K562 (cell line): ENCODE measurements at regions not wholly inside any gene's neighbourhood (a gene's known extent, or its start where the extent isn't known, plus 50 kb on each side); places are given as distances from the start of the nearest gene placed in this dataset.

ENCODE experiments used
- ATAC-seq: fragments of 200-7000 bp; cut with Tn5 transposase; 3 replicates; pipeline ENCODE4 v1.9.1; 2020; ENCODE audit warnings: moderate library complexity
- BruUV-seq: library from RNA; stranded (reverse); fragments of 400-500 nt; replicated peaks from 2 replicates; lab custom pipeline; 2021; lab: Mats Ljungman, UMichigan
- CTCF ChIA-PET: fragments of 300-600 bp; formaldehyde crosslinking; extraction: SDS; loops from one replicate; lab custom pipeline; 2021; ENCODE audit warnings: low intra/inter-chr PET ratio; lab: Yijun Ruan, JAX
- POLR2A ChIA-PET: fragments of 300-600, 350-650 bp; sonication (Branson Sonifier 250); formaldehyde crosslinking; extraction: SDS; loops from one replicate; lab custom pipeline; 2021; ENCODE audit warnings: antibody characterized with exemption, inconsistent platforms; lab: Yijun Ruan, JAX
- DNase-seq, 4 experiments: peaks; one replicate each; pipeline versions ENCODE4 v3.0.0 to v3.0.0-alpha.2; 2011 to 2018; ENCODE audit warnings: low spot score in 3 of 4, mixed read lengths in 3 of 4; ENCODE audit errors: extremely low read depth in 1 of 4
- FAIRE-seq: peaks from 2 replicates; lab custom pipeline; 2011; peaks lifted over from hg19 to GRCh38; lab: Jason Lieb, UNC
- H2AFZ ChIP-seq: 2 replicates; pipeline ENCODE4 v1.6.0; 2011; ENCODE audit warnings: low read depth, low read length, control low read depth, inconsistent platforms
- H3K27ac ChIP-seq: fragments of 200-600 bp; 3 replicates; pipeline ENCODE4 v1.8.0; 2011; ENCODE audit warnings: low read depth, mild to moderate bottlenecking, control low read depth, inconsistent platforms, low read length, moderate library complexity, mixed read lengths; ENCODE audit errors: extremely low read depth
- H3K27me3 ChIP-seq, 2 experiments: fragments of 300-600 bp in 1 of 2; 2 replicates in 1 of 2; 3 replicates in 1 of 2; pipeline versions ENCODE4 v1.6.0 to v1.8.0; 2011; ENCODE audit warnings: inconsistent platforms in 2 of 2, low read length in 2 of 2, mild to moderate bottlenecking in 1 of 2, mixed read lengths in 1 of 2, moderate library complexity in 1 of 2; ENCODE audit not compliant: control insufficient read depth in 2 of 2, insufficient read depth in 2 of 2
- H3K36me3 ChIP-seq: fragments of 300-600 bp; 3 replicates; pipeline ENCODE4 v1.8.0; 2011; ENCODE audit warnings: mild to moderate bottlenecking, low read length, inconsistent platforms; ENCODE audit not compliant: control insufficient read depth, insufficient read depth
- H3K4me1 ChIP-seq, 2 experiments: fragments of 200-600 bp in 1 of 2; replicated peaks in 1 of 2; 2 replicates in 1 of 2; 3 replicates in 1 of 2; pipeline versions ENCODE4 v1.5.1 to v1.8.0; 2011; ENCODE audit warnings: inconsistent platforms in 2 of 2, low read length in 2 of 2, mild to moderate bottlenecking in 1 of 2, mixed read lengths in 1 of 2, moderate library complexity in 1 of 2; ENCODE audit not compliant: control insufficient read depth in 2 of 2, insufficient read depth in 2 of 2
- H3K4me2 ChIP-seq: 2 replicates; pipeline ENCODE4 v1.6.1; 2011; ENCODE audit warnings: low read length, control low read depth, inconsistent platforms, mixed read lengths; ENCODE audit not compliant: insufficient read depth
- H3K4me3 ChIP-seq: fragments of 200-600 bp; sonication (generic), shearing (Covaris generic); 2 replicates; pipeline ENCODE4 v1.5.1; 2016; ENCODE audit warnings: control low read depth, inconsistent platforms
- H3K79me2 ChIP-seq: fragments of 200-600 bp; 3 replicates; pipeline ENCODE4 v1.8.0; 2011; ENCODE audit warnings: low read length, inconsistent platforms; ENCODE audit not compliant: control insufficient read depth, insufficient read depth
- H3K9ac ChIP-seq, 2 experiments: 2 replicates each; pipeline versions ENCODE4 v1.6.0 to v1.6.1; 2011; ENCODE audit warnings: low read depth in 2 of 2, low read length in 2 of 2, control low read depth in 1 of 2, inconsistent platforms in 1 of 2, mild to moderate bottlenecking in 1 of 2, mixed read lengths in 1 of 2; ENCODE audit not compliant: insufficient read depth in 1 of 2
- H3K9me1 ChIP-seq: one replicate; pipeline ENCODE4 v1.6.0; 2011; ENCODE audit warnings: inconsistent platforms, mild to moderate bottlenecking, low read length, moderate library complexity; ENCODE audit not compliant: control insufficient read depth, insufficient read depth
- H3K9me3 ChIP-seq: replicated peaks from 2 replicates; pipeline ENCODE4 v1.5.1; 2011; ENCODE audit warnings: low read depth, low read length, inconsistent platforms; ENCODE audit not compliant: control insufficient read depth, insufficient read depth
- H4K20me1 ChIP-seq: replicated peaks from 2 replicates; pipeline ENCODE4 v1.6.1; 2011; ENCODE audit warnings: low read length, inconsistent platforms, mixed read lengths; ENCODE audit not compliant: control insufficient read depth, insufficient read depth
- ARID2 ChIP-seq: fragments of 450-650 bp; IDR thresholded peaks from 2 replicates; pipeline ENCODE4 v1.6.1; 2017; ENCODE audit warnings: antibody characterized with exemption, mild to moderate bottlenecking
- FOXA1 ChIP-seq: fragments of 450-650 bp; IDR thresholded peaks from 2 replicates; pipeline ENCODE4 v1.6.1; 2016; ENCODE audit warnings: mild to moderate bottlenecking, borderline replicate concordance
- GTF3C2 ChIP-seq: IDR thresholded peaks from 3 replicates; pipeline ENCODE4 v1.6.1; 2011; ENCODE audit warnings: borderline replicate concordance, mild to moderate bottlenecking, moderate library complexity; ENCODE audit not compliant: insufficient read length; ENCODE audit errors: extremely low read depth
- NR2C2 ChIP-seq, 2 experiments: fragments of 200-800 bp in 1 of 2; sonication (Bioruptor generic) in 1 of 2; sonication (generic) in 1 of 2; formaldehyde crosslinking in 1 of 2; IDR thresholded peaks; 2 replicates each; pipeline versions ENCODE4 v1.6.1 to v1.8.0; 2016 to 2022; ENCODE audit warnings: mild to moderate bottlenecking in 1 of 2, missing compliant biosample characterization in 1 of 2, missing genetic modification characterization in 1 of 2, missing genetic modification reagents in 1 of 2
- SIN3A ChIP-seq, 2 experiments: fragments of 150-350 bp in 1 of 2; IDR thresholded peaks; 2 replicates each; pipeline ENCODE4 v1.6.1; 2011 to 2016; ENCODE audit warnings: borderline replicate concordance in 2 of 2, low read depth in 2 of 2, low read length in 2 of 2, mild to moderate bottlenecking in 2 of 2, moderate library complexity in 2 of 2; ENCODE audit not compliant: control insufficient read depth in 1 of 2
- TAF7 ChIP-seq: fragments of 450-650 bp; IDR thresholded peaks from 2 replicates; pipeline ENCODE4 v1.6.1; 2016; ENCODE audit warnings: missing genetic modification characterization, missing compliant biosample characterization
- TCF15 ChIP-seq: fragments of 250-450 bp; sonication (Bioruptor Pico); IDR thresholded peaks from 2 replicates; pipeline ENCODE4 v1.8.0; 2022; ENCODE audit warnings: moderate library complexity, mild to moderate bottlenecking, inconsistent platforms
- WGBS: fragments of 100-300 bp; shearing (Covaris generic); methylation state at CpG from one replicate; pipeline ENCODE4 v1.1.6; 2016; ENCODE audit warnings: low coverage, mixed read lengths; ENCODE audit not compliant: insufficient coverage; ENCODE audit errors: missing lambda C conversion rate; 5-methylcytosine and 5-hydroxymethylcytosine counted together
- in situ Hi-C: fragments of 300-500 bp; cut with MboI; formaldehyde crosslinking; loops from 4 replicates; pipeline ENCODE4 v1.15.0; 2018; ENCODE audit warnings: inconsistent platforms, mixed read lengths
- intact Hi-C: fragments of 100-400 bp; cut with micrococcal nuclease; formaldehyde crosslinking; loops from 2 replicates; pipeline ENCODE4 v1.14.2; 2022

- ChIA-PET CTCF (no interaction called here), POLR2A (interaction anchor here (0.7 kb wide), 1 partner anchor 10 kb away, joined by 4 read pairs; no protein-coding TSS in a partner anchor)
- BruUV-seq: no TSS peak
- H3K27me3 ChIP-seq: peaks cover 0 to 9% of the 10 kb centered on the region in 2 experiments; a peak in 3 of 5 replicates
- DNase-seq: no peak
- no peak for FAIRE-seq
- intact Hi-C loops (no loop called here), in situ Hi-C loops (no loop called here)
- no peaks in the 10 kb centered on the region for H3K36me3 ChIP-seq
- H2AFZ ChIP-seq: no peak overlapping the region
- H3K9ac ChIP-seq: no peak overlapping the region
- no peaks in the 10 kb centered on the region for H3K79me2 ChIP-seq
- H3K27ac ChIP-seq: no peak overlapping the region
- no peak overlapping the region for H3K4me2 ChIP-seq
- H3K4me3 ChIP-seq: no peak overlapping the region
- H3K9me1 ChIP-seq: peaks cover 3% of the 10 kb centered on the region
- TF ChIP-seq TAF7 (tag) (no peak), SIN3A (IDR thresholded peaks at IDR 0.05; ENCODE audit: borderline replicate concordance in 2 of 2, control insufficient read depth in 1 of 2, low read depth in 2 of 2, low read length in 2 of 2) (no peak), FOXA1 (no peak), ARID2 (no peak), GTF3C2 (no peak), TCF15 (CRISPR knock-in tag) (no peak), NR2C2 (CRISPR knock-in tag; IDR thresholded peaks at IDR 0.05) (no peak), NR2C2 (tag; IDR thresholded peaks at IDR 0.05) (no peak)
- no peaks in the 10 kb centered on the region for H3K4me1 ChIP-seq
- under 1% methylated on average over 9 of the region's 9 CpGs for WGBS
- ATAC-seq: no peak
- H3K9me3 ChIP-seq: no peaks in the 10 kb centered on the region
- H4K20me1 ChIP-seq: no peaks in the 10 kb centered on the region
These were observed 265.7 kb downstream of the MTX2 start for GRCh38 chr2:176534798-176535466.
